ENCODE measurements at regions not wholly inside any gene's neighbourhood (a gene's known extent, or its start where the extent isn't known, plus 50 kb on each side); places are given as distances from the start of the nearest gene placed in this dataset.

DNA sequence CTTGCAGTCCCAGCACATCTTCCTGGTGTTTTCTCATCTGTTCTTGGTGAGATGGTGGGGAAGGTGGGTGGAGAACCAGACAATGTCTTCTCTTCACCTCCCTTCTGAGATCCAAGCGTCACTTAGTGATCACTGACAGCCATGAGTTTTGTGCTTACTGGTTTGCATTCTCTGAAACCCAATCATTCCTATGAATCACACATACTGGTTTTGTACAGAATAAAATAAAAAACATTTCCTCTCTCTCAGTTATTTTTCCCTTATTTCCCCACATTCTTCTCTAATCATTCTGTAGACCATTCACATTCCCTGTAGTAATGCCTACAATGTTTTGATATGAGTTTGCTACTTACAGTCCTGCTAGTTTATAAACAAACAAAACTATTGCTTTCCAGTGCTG is 143.8 kb upstream of the SLC13A1 start:
- no peaks in the 10 kb centered on the region for H3K9me2 ChIP-seq (ENCODE audit: insufficient read depth, low read length)
- H3K4me3 ChIP-seq (ENCODE audit: low read length): no peak overlapping the region
- no peak overlapping the region for H3K27ac ChIP-seq (ENCODE audit: low read length)
- H3K36me3 ChIP-seq (ENCODE audit: insufficient read depth, low read length): no peaks in the 10 kb centered on the region
- H3K9ac ChIP-seq (ENCODE audit: low read length): no peak overlapping the region
- H2AFZ ChIP-seq (ENCODE audit: low read depth, low read length): no peak overlapping the region
- H4K20me1 ChIP-seq (ENCODE audit: insufficient read depth): no peaks in the 10 kb centered on the region
- no peaks in the 10 kb centered on the region for H3K79me2 ChIP-seq (replicated peaks; ENCODE audit: insufficient read depth, low read length)
- H3K4me2 ChIP-seq (ENCODE audit: low read length): no peak overlapping the region
- H3K27me3 ChIP-seq (ENCODE audit: insufficient read depth, low read depth, low read length): no peaks in the 10 kb centered on the region
- TF ChIP-seq EZH2 (IDR thresholded peaks at IDR 0.05; ENCODE audit: borderline replicate concordance, insufficient read depth, low read length, poor library complexity, severe bottlenecking): no peak
- TF ChIP-seq SMC3 (conservative IDR thresholded peaks at IDR 0.05; ENCODE audit: poor library complexity): no peak
- TF ChIP-seq RAD21 (conservative IDR thresholded peaks at IDR 0.05): no peak
- no peak for TF ChIP-seq TAF1 (IDR thresholded peaks at IDR 0.05; ENCODE audit: low read depth)
- TF ChIP-seq CTCF (IDR thresholded peaks at IDR 0.05; ENCODE audit: poor library complexity, severe bottlenecking): no peak
- TF ChIP-seq POLR2AphosphoS5 (IDR thresholded peaks at IDR 0.05): no peak
- TF ChIP-seq MXI1 (conservative IDR thresholded peaks at IDR 0.05; ENCODE audit: poor library complexity, severe bottlenecking): no peak
- TF ChIP-seq EP300 (conservative IDR thresholded peaks at IDR 0.05; ENCODE audit: poor library complexity, severe bottlenecking): no peak
- no peak for TF ChIP-seq REST (IDR thresholded peaks at IDR 0.05; ENCODE audit: borderline replicate concordance)
- H3F3A ChIP-seq (ENCODE audit: insufficient read depth, low read length, poor library complexity, severe bottlenecking): no peaks in the 10 kb centered on the region
- no peaks in the 10 kb centered on the region for H3K9me3 ChIP-seq (ENCODE audit: low read length)

GRCh38 chr7:123341102-123341501 is 141.3 kb upstream of the SLC13A1 start:
- no peaks in the 10 kb centered on the region for H3F3A ChIP-seq (ENCODE audit: insufficient read depth, low read length, poor library complexity, severe bottlenecking)
- H3K36me3 ChIP-seq (ENCODE audit: insufficient read depth, low read length): no peaks in the 10 kb centered on the region
- no peaks in the 10 kb centered on the region for H3K9me3 ChIP-seq (ENCODE audit: low read length)
- H3K27ac ChIP-seq (ENCODE audit: low read length): no peak overlapping the region
- H3K9me2 ChIP-seq (ENCODE audit: insufficient read depth, low read length): no peaks in the 10 kb centered on the region
- no peaks in the 10 kb centered on the region for H3K27me3 ChIP-seq (ENCODE audit: insufficient read depth, low read depth, low read length)
- no peaks in the 10 kb centered on the region for H3K79me2 ChIP-seq (replicated peaks; ENCODE audit: insufficient read depth, low read length)
- H2AFZ ChIP-seq (ENCODE audit: low read depth, low read length): no peak overlapping the region
- H3K9ac ChIP-seq (ENCODE audit: low read length): no peak overlapping the region
- H4K20me1 ChIP-seq (ENCODE audit: insufficient read depth): no peaks in the 10 kb centered on the region
- no peak overlapping the region for H3K4me3 ChIP-seq (ENCODE audit: low read length)
- TF ChIP-seq RAD21 (conservative IDR thresholded peaks at IDR 0.05) (no peak), CTCF (IDR thresholded peaks at IDR 0.05; ENCODE audit: poor library complexity, severe bottlenecking) (no peak), POLR2AphosphoS5 (IDR thresholded peaks at IDR 0.05) (no peak), REST (IDR thresholded peaks at IDR 0.05; ENCODE audit: borderline replicate concordance) (no peak)
- H3K4me2 ChIP-seq (ENCODE audit: low read length): no peak overlapping the region

Data from neural cell (in vitro differentiated cells).